Panc1 (cell line): ENCODE measurements at regions not wholly inside any gene's neighbourhood (a gene's known extent, or its start where the extent isn't known, plus 50 kb on each side); places are given as distances from the start of the nearest gene placed in this dataset.
"Not testable (repeated sequence)": the region's sequence is repeated elsewhere in the genome, so short reads cannot be mapped to it uniquely, and the experiment has no call there.

Experiments
- ATAC-seq: fragments of 200-7000 bp; cut with Tn5 transposase; 2 replicates; pipeline ENCODE4 v1.9.1; 2020; ENCODE audit warnings: mild to moderate bottlenecking, moderate library complexity
- BruUV-seq: library from RNA; stranded (reverse); fragments of 400-500 nt; replicated peaks from 2 replicates; lab custom pipeline; 2021; lab: Mats Ljungman, UMichigan
- CTCF ChIA-PET: fragments of 300-600 bp; sonication (Branson Sonifier 250); formaldehyde crosslinking; loops from one replicate; lab custom pipeline; 2022; ENCODE audit warnings: antibody characterized with exemption; lab: Charles Lee
- POLR2A ChIA-PET: fragments of 300-600 bp; sonication (Branson Sonifier 250); formaldehyde crosslinking; loops from one replicate; lab custom pipeline; 2022; ENCODE audit warnings: antibody characterized with exemption; lab: Charles Lee
- DNase-seq: peaks from one replicate; pipeline ENCODE4 v3.0.0-alpha.2; 2010; ENCODE audit warnings: low read depth, low spot score
- H3K27ac ChIP-seq: 2 replicates; pipeline ENCODE4 v1.5.1; 2011; ENCODE audit warnings: mild to moderate bottlenecking, low read length, inconsistent platforms
- H3K27me3 ChIP-seq: fragments of 200-500 bp; sonication (Bioruptor generic); 2 replicates; pipeline ENCODE4 v1.6.0; 2014; ENCODE audit warnings: low read length, inconsistent platforms; ENCODE audit not compliant: control insufficient read depth, insufficient read depth
- H3K36me3 ChIP-seq: fragments of 200-500 bp; sonication (Bioruptor generic); 2 replicates; pipeline ENCODE4 v1.5.1; 2014; ENCODE audit warnings: inconsistent platforms, mild to moderate bottlenecking, low read length, moderate library complexity; ENCODE audit not compliant: control insufficient read depth, insufficient read depth
- H3K4me1 ChIP-seq: 2 replicates; pipeline ENCODE4 v1.5.1; 2011; ENCODE audit warnings: inconsistent platforms, mild to moderate bottlenecking, low read length, moderate library complexity; ENCODE audit not compliant: control insufficient read depth, insufficient read depth
- H3K4me3 ChIP-seq, 2 experiments: 2 replicates each; pipeline ENCODE4 v1.5.1; 2011 to 2012; ENCODE audit warnings: low read depth in 2 of 2, low read length in 2 of 2, mild to moderate bottlenecking in 2 of 2, inconsistent platforms in 1 of 2, moderate library complexity in 1 of 2
- H3K9me3 ChIP-seq: fragments of 200-500 bp; sonication (Bioruptor generic); 2 replicates; pipeline ENCODE4 v1.5.1; 2014; ENCODE audit warnings: low read depth, mild to moderate bottlenecking, inconsistent platforms, low read length, moderate library complexity; ENCODE audit not compliant: control insufficient read depth, insufficient read depth
- CTCF ChIP-seq: fragments of 450-650 bp; IDR thresholded peaks from 2 replicates; pipeline ENCODE4 v1.5.1; 2017; ENCODE audit warnings: mild to moderate bottlenecking
- POLR2AphosphoS5 ChIP-seq: IDR thresholded peaks from 2 replicates; pipeline ENCODE4 v1.6.1; 2012; ENCODE audit warnings: mild to moderate bottlenecking, low read depth, low read length, moderate library complexity
- SIN3A ChIP-seq: IDR thresholded peaks from 2 replicates; pipeline ENCODE4 v1.6.1; 2012; ENCODE audit warnings: low read depth, mild to moderate bottlenecking, low read length, moderate library complexity, borderline replicate concordance; ENCODE audit not compliant: insufficient read depth
- TCF7L2 ChIP-seq: IDR thresholded peaks from 2 replicates; pipeline ENCODE4 v1.6.1; 2011; ENCODE audit warnings: mild to moderate bottlenecking, low read depth, low read length, inconsistent platforms
- in situ Hi-C: cut with HindIII; loops from 2 replicates; pipeline ENCODE4 v1.10.0; 2016; ENCODE audit warnings: low sequenced_read_pairs, low pct_unique_long_range_greater_than_20kb
- intact Hi-C: fragments of 100-400 bp; cut with micrococcal nuclease; formaldehyde crosslinking; loops from one replicate; pipeline ENCODE4 v1.10.0; 2022; ENCODE audit not compliant: unreplicated experiment
- TF ChIP-seq, protein P1 (sequence below), 2 experiments: IDR thresholded peaks; 2 replicates each; pipeline ENCODE4 v1.6.1; 2011 to 2012; ENCODE audit warnings: low read depth in 2 of 2, control low read depth in 1 of 2, low read length in 1 of 2, mild to moderate bottlenecking in 1 of 2, moderate library complexity in 1 of 2; ENCODE audit not compliant: insufficient read depth in 1 of 2

DNA sequence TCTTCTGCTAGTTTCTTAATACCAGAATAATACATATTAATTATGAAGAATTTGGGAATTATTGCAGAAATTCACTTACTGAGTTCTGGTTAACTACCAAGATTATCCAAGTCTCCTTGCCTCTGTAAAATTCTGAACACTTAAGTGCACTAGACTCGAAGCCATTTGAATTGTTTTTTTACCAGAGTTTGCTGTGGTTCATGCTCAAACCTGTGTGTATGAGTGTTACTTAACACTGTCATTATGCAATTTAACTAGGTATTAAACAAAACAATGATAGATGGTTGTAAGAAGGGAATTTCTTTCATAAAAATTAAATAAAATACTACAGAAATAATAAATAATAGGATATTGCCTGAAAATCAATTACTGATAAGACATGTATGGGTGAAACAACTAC is 145.6 kb upstream of the FAT4 start:
- BruUV-seq, result no TSS peak
- H3K9me3 ChIP-seq, result no peaks in the 10 kb centered on the region
- intact Hi-C loops (no loop called here), in situ Hi-C loops (no loop called here)
- DNase-seq (no peak), ATAC-seq (no peak)
- CTCF ChIA-PET, result no interaction called here
- TF ChIP-seq, protein P1, sequence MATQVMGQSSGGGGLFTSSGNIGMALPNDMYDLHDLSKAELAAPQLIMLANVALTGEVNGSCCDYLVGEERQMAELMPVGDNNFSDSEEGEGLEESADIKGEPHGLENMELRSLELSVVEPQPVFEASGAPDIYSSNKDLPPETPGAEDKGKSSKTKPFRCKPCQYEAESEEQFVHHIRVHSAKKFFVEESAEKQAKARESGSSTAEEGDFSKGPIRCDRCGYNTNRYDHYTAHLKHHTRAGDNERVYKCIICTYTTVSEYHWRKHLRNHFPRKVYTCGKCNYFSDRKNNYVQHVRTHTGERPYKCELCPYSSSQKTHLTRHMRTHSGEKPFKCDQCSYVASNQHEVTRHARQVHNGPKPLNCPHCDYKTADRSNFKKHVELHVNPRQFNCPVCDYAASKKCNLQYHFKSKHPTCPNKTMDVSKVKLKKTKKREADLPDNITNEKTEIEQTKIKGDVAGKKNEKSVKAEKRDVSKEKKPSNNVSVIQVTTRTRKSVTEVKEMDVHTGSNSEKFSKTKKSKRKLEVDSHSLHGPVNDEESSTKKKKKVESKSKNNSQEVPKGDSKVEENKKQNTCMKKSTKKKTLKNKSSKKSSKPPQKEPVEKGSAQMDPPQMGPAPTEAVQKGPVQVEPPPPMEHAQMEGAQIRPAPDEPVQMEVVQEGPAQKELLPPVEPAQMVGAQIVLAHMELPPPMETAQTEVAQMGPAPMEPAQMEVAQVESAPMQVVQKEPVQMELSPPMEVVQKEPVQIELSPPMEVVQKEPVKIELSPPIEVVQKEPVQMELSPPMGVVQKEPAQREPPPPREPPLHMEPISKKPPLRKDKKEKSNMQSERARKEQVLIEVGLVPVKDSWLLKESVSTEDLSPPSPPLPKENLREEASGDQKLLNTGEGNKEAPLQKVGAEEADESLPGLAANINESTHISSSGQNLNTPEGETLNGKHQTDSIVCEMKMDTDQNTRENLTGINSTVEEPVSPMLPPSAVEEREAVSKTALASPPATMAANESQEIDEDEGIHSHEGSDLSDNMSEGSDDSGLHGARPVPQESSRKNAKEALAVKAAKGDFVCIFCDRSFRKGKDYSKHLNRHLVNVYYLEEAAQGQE (IDR thresholded peaks at IDR 0.05; ENCODE audit: insufficient read depth in 1 of 2, low read depth in 2 of 2, low read length in 1 of 2), result no peak
- TF ChIP-seq TCF7L2, result no peak
- no peak for TF ChIP-seq POLR2AphosphoS5
- no peak for TF ChIP-seq CTCF
- no peak for TF ChIP-seq SIN3A
- H3K27ac ChIP-seq, result no peak overlapping the region
- H3K4me1 ChIP-seq, result no peaks in the 10 kb centered on the region
- no peaks in the 10 kb centered on the region for H3K27me3 ChIP-seq
- POLR2A ChIA-PET, result no interaction called here
- H3K4me3 ChIP-seq, result no peak overlapping the region
- no peaks in the 10 kb centered on the region for H3K36me3 ChIP-seq

DNA sequence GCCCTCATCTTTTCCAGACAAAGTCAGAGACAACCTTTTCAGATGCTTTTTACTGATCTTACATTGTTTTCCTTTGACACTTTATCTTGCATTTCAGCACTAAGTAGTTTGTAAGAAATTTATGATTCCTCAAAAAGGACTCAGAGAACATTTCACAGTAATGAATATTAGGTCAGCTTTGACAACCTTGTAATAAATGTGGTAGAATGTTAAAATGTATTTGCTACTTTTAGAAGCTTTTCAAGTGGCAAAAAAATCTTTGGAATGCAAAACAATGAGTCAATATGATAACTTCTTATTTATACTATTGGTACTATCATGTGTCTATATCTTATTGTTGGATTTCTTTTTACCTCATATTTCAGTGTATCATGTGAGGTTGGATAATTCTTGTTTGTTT is 146.2 kb upstream of the FAT4 start:
- CTCF ChIA-PET, result no interaction called here
- no peak overlapping the region for H3K27ac ChIP-seq
- no TSS peak for BruUV-seq
- ATAC-seq (no peak), DNase-seq (no peak)
- no peaks in the 10 kb centered on the region for H3K27me3 ChIP-seq
- no peak for TF ChIP-seq TCF7L2
- TF ChIP-seq SIN3A, result no peak
- TF ChIP-seq POLR2AphosphoS5, result no peak
- TF ChIP-seq CTCF, result no peak
- TF ChIP-seq, protein P1 (IDR thresholded peaks at IDR 0.05; ENCODE audit: insufficient read depth in 1 of 2, low read depth in 2 of 2, low read length in 1 of 2), result no peak
- POLR2A ChIA-PET, result no interaction called here
- H3K36me3 ChIP-seq, result no peaks in the 10 kb centered on the region
- in situ Hi-C loops, result no loop called here
- intact Hi-C loops, result no loop called here
- no peaks in the 10 kb centered on the region for H3K9me3 ChIP-seq
- H3K4me1 ChIP-seq, result no peaks in the 10 kb centered on the region
- no peak overlapping the region for H3K4me3 ChIP-seq

DNA sequence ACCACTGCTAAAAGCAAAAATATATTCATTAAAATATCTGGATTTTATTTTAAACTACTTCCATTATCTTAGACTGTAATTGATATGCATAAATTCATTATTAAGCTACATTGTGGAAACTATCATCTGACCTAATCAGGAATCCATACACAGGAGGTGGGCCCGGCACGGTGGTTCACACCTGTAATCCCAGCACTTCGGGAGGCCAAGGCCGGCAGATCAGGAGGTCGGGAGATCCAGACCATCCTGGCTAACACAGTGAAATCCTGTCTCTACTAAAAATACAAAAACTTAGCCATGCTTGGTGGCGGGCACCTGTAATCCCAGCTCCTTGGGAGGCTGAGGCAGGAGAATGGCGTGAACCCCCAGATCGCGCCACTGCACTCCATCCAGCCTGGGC is 148.7 kb upstream of the FAT4 start:
- ATAC-seq, H3K36me3 ChIP-seq, H3K27ac ChIP-seq, CTCF ChIA-PET, H3K4me1 ChIP-seq, H3K27me3 ChIP-seq, H3K9me3 ChIP-seq, H3K4me3 ChIP-seq, intact Hi-C loops, DNase-seq, in situ Hi-C loops, BruUV-seq: not testable (repeated sequence)
- POLR2A ChIA-PET, result interaction anchor here (0.6 kb wide), 1 partner anchor 1076 kb away, joined by 4 read pairs; no protein-coding TSS in a partner anchor
